GM12878 (cell line): ENCODE measurements at regions not wholly inside any gene's neighbourhood (a gene's known extent, or its start where the extent isn't known, plus 50 kb on each side); places are given as distances from the start of the nearest gene placed in this dataset.

Experiments used
- ATAC-seq: fragments of 200-7000 bp; cut with Tn5 transposase; 3 replicates; pipeline ENCODE4 v1.9.1; 2020; ENCODE audit warnings: mild to moderate bottlenecking, moderate library complexity
- BruUV-seq: library from RNA; stranded (reverse); fragments of 400-500 nt; replicated peaks from 2 replicates; lab custom pipeline; 2021; lab: Mats Ljungman, UMichigan
- CTCF ChIA-PET: fragments of 300-600 bp; sonication (Branson Sonifier 250); formaldehyde crosslinking; extraction: SDS; loops from one replicate; lab custom pipeline; 2021; ENCODE audit warnings: inconsistent platforms; lab: Yijun Ruan, JAX
- POLR2A ChIA-PET: fragments of 350-600 bp; formaldehyde crosslinking; extraction: SDS; loops from one replicate; lab custom pipeline; 2021; ENCODE audit warnings: inconsistent platforms; lab: Charles Lee
- RAD21 ChIA-PET: fragments of 300-600 bp; sonication (Branson Sonifier 250); formaldehyde crosslinking; loops from one replicate; lab custom pipeline; 2023; ENCODE audit warnings: antibody characterized with exemption; ENCODE audit not compliant: unreplicated experiment; lab: Charles Lee
- SMC1A ChIA-PET: fragments of 300-600 bp; sonication (Branson Sonifier 250); formaldehyde crosslinking; loops from one replicate; lab custom pipeline; 2023; ENCODE audit not compliant: unreplicated experiment, uncharacterized antibody; lab: Charles Lee
- DNase-seq: peaks from one replicate; pipeline ENCODE4 v3.0.0-alpha.2; 2011; ENCODE audit warnings: low read depth, low spot score
- FAIRE-seq: peaks from 3 replicates; lab custom pipeline; 2011; peaks lifted over from hg19 to GRCh38; lab: Jason Lieb, UNC
- H2AFZ ChIP-seq: 2 replicates; pipeline ENCODE4 v1.6.0; 2011; ENCODE audit warnings: low read depth, low read length, control low read depth; ENCODE audit not compliant: control insufficient read depth
- H3K27ac ChIP-seq: 2 replicates; pipeline ENCODE4 v1.5.1; 2011; ENCODE audit warnings: control low read depth; ENCODE audit not compliant: control insufficient read depth, insufficient read depth
- H3K27me3 ChIP-seq, 2 experiments: replicated peaks in 1 of 2; 2 replicates each; pipeline versions ENCODE4 v1.6.0 to v1.6.1; 2011; ENCODE audit warnings: low read length in 1 of 2; ENCODE audit not compliant: control insufficient read depth in 2 of 2, insufficient read depth in 2 of 2
- H3K36me3 ChIP-seq, 2 experiments: 2 replicates each; pipeline ENCODE4 v1.5.1; 2011; ENCODE audit warnings: low read length in 1 of 2; ENCODE audit not compliant: control insufficient read depth in 2 of 2, insufficient read depth in 2 of 2
- H3K4me1 ChIP-seq: 2 replicates; pipeline ENCODE4 v1.6.1; 2011; ENCODE audit warnings: mild to moderate bottlenecking, low read length, moderate library complexity, mixed read lengths; ENCODE audit not compliant: control insufficient read depth, insufficient read depth
- H3K4me2 ChIP-seq: 2 replicates; pipeline ENCODE4 v1.6.0; 2011; ENCODE audit warnings: control low read depth; ENCODE audit not compliant: control insufficient read depth, insufficient read depth
- H3K4me3 ChIP-seq: fragments of 200-600 bp; sonication (generic); 2 replicates; pipeline ENCODE4 v1.5.1; 2016
- H3K79me2 ChIP-seq: 2 replicates; pipeline ENCODE4 v1.6.0; 2011; ENCODE audit warnings: low read length; ENCODE audit not compliant: control insufficient read depth, insufficient read depth
- H3K9ac ChIP-seq: 2 replicates; pipeline ENCODE4 v1.8.0; 2011; ENCODE audit warnings: low read length, control low read depth, mixed read lengths; ENCODE audit not compliant: control insufficient read depth, insufficient read depth
- H3K9me3 ChIP-seq: replicated peaks from 3 replicates; pipeline ENCODE4 v1.5.1; 2011; ENCODE audit warnings: mild to moderate bottlenecking, low read length; ENCODE audit not compliant: control insufficient read depth, insufficient read depth
- H4K20me1 ChIP-seq: 2 replicates; pipeline ENCODE4 v1.6.0; 2011; ENCODE audit not compliant: control insufficient read depth, insufficient read depth
- CBX5 ChIP-seq: sonication (generic); IDR thresholded peaks from 2 replicates; pipeline ENCODE4 v1.6.1; 2016; ENCODE audit warnings: low read depth, moderate library complexity, mild to moderate bottlenecking, inconsistent platforms
- CREM ChIP-seq: IDR thresholded peaks from 2 replicates; pipeline ENCODE4 v1.6.1; 2014; ENCODE audit warnings: antibody characterized with exemption, low read depth
- ESRRA ChIP-seq: IDR thresholded peaks from 2 replicates; pipeline ENCODE4 v1.6.1; 2012; ENCODE audit warnings: mild to moderate bottlenecking, low read length, improper control_type of control experiment
- EZH2 ChIP-seq: IDR thresholded peaks from 2 replicates; pipeline ENCODE4 v1.6.1; 2012; ENCODE audit warnings: low read depth, mild to moderate bottlenecking, control low read depth, inconsistent platforms, low read length, borderline replicate concordance; ENCODE audit not compliant: control insufficient read depth
- JUND ChIP-seq: IDR thresholded peaks from 2 replicates; pipeline ENCODE4 v1.6.1; 2012; ENCODE audit warnings: low read depth, mild to moderate bottlenecking, low read length, improper control_type of control experiment, moderate library complexity
- KDM1A ChIP-seq: fragments of 200-600 bp; sonication (generic); IDR thresholded peaks from 2 replicates; pipeline ENCODE4 v1.6.1; 2016; ENCODE audit warnings: borderline replicate concordance
- LARP7 ChIP-seq: fragments of 450-650 bp; IDR thresholded peaks from 2 replicates; pipeline ENCODE4 v1.6.1; 2017; ENCODE audit warnings: mild to moderate bottlenecking
- MXI1 ChIP-seq: fragments of 150-350 bp; IDR thresholded peaks from 2 replicates; pipeline ENCODE4 v1.6.1; 2011; ENCODE audit warnings: low read depth, mild to moderate bottlenecking, inconsistent platforms, low read length, improper control_type of control experiment
- RAD51 ChIP-seq: fragments of 450-650 bp; IDR thresholded peaks from 2 replicates; pipeline ENCODE4 v1.6.1; 2016; ENCODE audit warnings: moderate library complexity, mild to moderate bottlenecking, inconsistent platforms
- WGBS: methylation state at CpG from one replicate; pipeline ENCODE4 v1.1.6; 2016; ENCODE audit warnings: low lambda C conversion rate; ENCODE audit not compliant: insufficient replicate concordance, insufficient coverage; ENCODE audit errors: missing lambda C conversion rate; 5-methylcytosine and 5-hydroxymethylcytosine counted together
- in situ Hi-C: fragments of 300-500 bp; cut with MboI; formaldehyde crosslinking; loops from 9 replicates; pipeline ENCODE4 v1.14.3; 2018; ENCODE audit warnings: mixed read lengths
- intact Hi-C: fragments of 100-400 bp; cut with micrococcal nuclease; formaldehyde crosslinking; loops from one replicate; pipeline ENCODE4 v1.14.2; 2022; ENCODE audit not compliant: unreplicated experiment
- TF ChIP-seq, protein P1 (sequence below), 3 experiments: IDR thresholded peaks in 2 of 3; conservative IDR thresholded peaks in 1 of 3; 2 replicates each; pipeline ENCODE4 v1.5.1; 2011; ENCODE audit warnings: low read depth in 3 of 3, low read length in 3 of 3, mild to moderate bottlenecking in 3 of 3, control low read depth in 2 of 3, moderate library complexity in 2 of 3, inconsistent platforms in 1 of 3, mixed read lengths in 1 of 3; ENCODE audit not compliant: control insufficient read depth in 2 of 3, insufficient read depth in 1 of 3; ENCODE audit errors: extremely low read depth in 1 of 3
- TF ChIP-seq, protein P2 (sequence below): fragments of 450-650 bp; formaldehyde crosslinking; IDR thresholded peaks from 2 replicates; pipeline ENCODE4 v1.5.0; 2022; ENCODE audit warnings: mild to moderate bottlenecking, missing genetic modification characterization
- TF ChIP-seq, protein P3 (sequence below): IDR thresholded peaks from 2 replicates; pipeline ENCODE4 v1.6.1; 2011; ENCODE audit warnings: low read depth, mild to moderate bottlenecking, low read length, moderate library complexity, borderline replicate concordance; ENCODE audit errors: extremely low read depth
- TF ChIP-seq, protein P4 (sequence below): fragments of 450-650 bp; IDR thresholded peaks from 2 replicates; pipeline ENCODE4 v1.6.1; 2017; ENCODE audit warnings: antibody characterized with exemption, mild to moderate bottlenecking, moderate library complexity

DNA sequence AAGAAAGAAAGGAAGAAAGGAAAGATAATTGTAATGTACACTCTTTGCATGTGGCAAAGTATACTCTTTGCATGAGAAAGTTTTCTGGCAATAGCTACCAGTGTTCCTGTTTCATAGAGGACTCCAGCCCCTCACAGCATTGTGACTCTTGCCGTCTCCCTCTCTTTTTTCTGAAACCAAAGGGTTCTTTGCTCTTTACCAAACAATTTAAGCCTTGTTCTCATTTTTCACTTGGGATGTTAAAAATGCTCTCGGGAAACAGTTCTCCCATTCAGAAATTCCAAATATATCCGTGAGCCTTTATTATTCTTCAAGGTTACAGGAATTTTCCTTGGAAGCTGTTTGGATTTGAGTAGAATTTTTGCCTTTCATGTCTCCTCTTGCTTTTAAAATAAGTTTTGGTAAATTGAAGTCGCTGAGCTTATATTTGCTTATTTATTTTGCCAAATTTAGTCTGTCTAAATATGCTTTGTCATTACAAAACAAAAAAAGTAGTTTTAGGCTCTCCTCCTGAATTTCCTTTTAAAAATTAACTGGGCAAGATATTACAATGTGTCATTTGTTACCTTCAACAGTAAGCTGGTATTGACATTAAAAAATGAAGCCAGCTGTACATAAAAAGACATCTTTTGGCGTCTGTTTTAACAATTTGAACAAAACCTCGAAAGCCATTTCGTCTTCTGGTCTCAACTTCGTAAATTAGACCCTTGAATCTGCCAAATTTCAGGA lies 103.8 kb upstream of the ARMC2 start (continued):
- TF ChIP-seq, protein P1, sequence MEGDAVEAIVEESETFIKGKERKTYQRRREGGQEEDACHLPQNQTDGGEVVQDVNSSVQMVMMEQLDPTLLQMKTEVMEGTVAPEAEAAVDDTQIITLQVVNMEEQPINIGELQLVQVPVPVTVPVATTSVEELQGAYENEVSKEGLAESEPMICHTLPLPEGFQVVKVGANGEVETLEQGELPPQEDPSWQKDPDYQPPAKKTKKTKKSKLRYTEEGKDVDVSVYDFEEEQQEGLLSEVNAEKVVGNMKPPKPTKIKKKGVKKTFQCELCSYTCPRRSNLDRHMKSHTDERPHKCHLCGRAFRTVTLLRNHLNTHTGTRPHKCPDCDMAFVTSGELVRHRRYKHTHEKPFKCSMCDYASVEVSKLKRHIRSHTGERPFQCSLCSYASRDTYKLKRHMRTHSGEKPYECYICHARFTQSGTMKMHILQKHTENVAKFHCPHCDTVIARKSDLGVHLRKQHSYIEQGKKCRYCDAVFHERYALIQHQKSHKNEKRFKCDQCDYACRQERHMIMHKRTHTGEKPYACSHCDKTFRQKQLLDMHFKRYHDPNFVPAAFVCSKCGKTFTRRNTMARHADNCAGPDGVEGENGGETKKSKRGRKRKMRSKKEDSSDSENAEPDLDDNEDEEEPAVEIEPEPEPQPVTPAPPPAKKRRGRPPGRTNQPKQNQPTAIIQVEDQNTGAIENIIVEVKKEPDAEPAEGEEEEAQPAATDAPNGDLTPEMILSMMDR (IDR thresholded peaks at IDR 0.05 in 2 of 3, conservative IDR thresholded peaks at IDR 0.05 in 1 of 3; ENCODE audit: control insufficient read depth in 2 of 3, extremely low read depth in 1 of 3, insufficient read depth in 1 of 3, low read depth in 3 of 3, low read length in 3 of 3) = no peak
- TF ChIP-seq, all 136 proteins: peak for 0

DNA sequence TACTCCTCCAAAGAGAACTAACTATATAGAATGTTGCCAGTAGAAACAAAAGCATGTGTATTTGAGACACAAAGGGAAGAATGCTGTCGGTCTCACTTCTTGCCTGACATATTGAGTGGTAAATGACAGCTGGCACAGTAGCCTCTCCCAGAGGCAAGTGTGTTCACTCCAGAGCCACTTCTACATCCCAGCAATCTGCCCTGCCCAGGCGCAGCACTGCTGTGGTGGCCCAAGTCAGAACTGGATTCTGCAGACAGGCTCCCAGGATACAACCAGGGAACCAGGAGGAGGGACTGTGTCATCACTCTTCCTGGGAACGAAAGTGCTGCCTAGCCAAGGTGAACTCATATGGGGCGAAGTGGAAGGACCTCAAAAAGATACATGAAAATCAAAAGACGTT lies 103.2 kb upstream of the ARMC2 start:
- no peaks in the 10 kb centered on the region for H3K79me2 ChIP-seq
- H2AFZ ChIP-seq = no peak overlapping the region
- H3K36me3 ChIP-seq = no peaks in the 10 kb centered on the region
- ATAC-seq (no peak), DNase-seq (no peak), FAIRE-seq (no peak)
- H3K27ac ChIP-seq = no peak overlapping the region
- RAD21 ChIA-PET = no interaction called here
- SMC1A ChIA-PET = interaction anchor here (0.6 to 1.2 kb wide), 2 partner anchors 123 to 203 kb away, joined by 3 read pairs; no protein-coding TSS in a partner anchor
- no peaks in the 10 kb centered on the region for H4K20me1 ChIP-seq
- peaks cover 4 to 13% of the 10 kb centered on the region in 2 experiments for H3K27me3 ChIP-seq
- POLR2A ChIA-PET = interaction anchor here (0.6 kb wide), 1 partner anchor 147 kb away, joined by 3 read pairs; no protein-coding TSS in a partner anchor
- H3K4me3 ChIP-seq = no peak overlapping the region
- CTCF ChIA-PET = interaction anchor here (1.1 kb wide), 1 partner anchor 179 kb away, joined by 4 read pairs; no protein-coding TSS in a partner anchor
- in situ Hi-C loops = no loop called here
- H3K9ac ChIP-seq = no peak overlapping the region
- BruUV-seq = no TSS peak
- H3K4me2 ChIP-seq = no peak overlapping the region
- no peaks in the 10 kb centered on the region for H3K4me1 ChIP-seq
- intact Hi-C loops = no loop called here
- WGBS = 33% methylated on average over 5 of the region's 5 CpGs
- H3K9me3 ChIP-seq = no peaks in the 10 kb centered on the region
- TF ChIP-seq LARP7 (no peak), EZH2 (no peak), MXI1 (no peak), ESRRA (no peak), JUND (no peak), CREM (no peak), KDM1A (no peak), CBX5 (no peak), RAD51 (no peak)
- TF ChIP-seq, protein P2, sequence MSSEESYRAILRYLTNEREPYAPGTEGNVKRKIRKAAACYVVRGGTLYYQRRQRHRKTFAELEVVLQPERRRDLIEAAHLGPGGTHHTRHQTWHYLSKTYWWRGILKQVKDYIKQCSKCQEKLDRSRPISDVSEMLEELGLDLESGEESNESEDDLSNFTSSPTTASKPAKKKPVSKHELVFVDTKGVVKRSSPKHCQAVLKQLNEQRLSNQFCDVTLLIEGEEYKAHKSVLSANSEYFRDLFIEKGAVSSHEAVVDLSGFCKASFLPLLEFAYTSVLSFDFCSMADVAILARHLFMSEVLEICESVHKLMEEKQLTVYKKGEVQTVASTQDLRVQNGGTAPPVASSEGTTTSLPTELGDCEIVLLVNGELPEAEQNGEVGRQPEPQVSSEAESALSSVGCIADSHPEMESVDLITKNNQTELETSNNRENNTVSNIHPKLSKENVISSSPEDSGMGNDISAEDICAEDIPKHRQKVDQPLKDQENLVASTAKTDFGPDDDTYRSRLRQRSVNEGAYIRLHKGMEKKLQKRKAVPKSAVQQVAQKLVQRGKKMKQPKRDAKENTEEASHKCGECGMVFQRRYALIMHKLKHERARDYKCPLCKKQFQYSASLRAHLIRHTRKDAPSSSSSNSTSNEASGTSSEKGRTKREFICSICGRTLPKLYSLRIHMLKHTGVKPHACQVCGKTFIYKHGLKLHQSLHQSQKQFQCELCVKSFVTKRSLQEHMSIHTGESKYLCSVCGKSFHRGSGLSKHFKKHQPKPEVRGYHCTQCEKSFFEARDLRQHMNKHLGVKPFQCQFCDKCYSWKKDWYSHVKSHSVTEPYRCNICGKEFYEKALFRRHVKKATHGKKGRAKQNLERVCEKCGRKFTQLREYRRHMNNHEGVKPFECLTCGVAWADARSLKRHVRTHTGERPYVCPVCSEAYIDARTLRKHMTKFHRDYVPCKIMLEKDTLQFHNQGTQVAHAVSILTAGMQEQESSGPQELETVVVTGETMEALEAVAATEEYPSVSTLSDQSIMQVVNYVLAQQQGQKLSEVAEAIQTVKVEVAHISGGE = no peak
- TF ChIP-seq, protein P3, sequence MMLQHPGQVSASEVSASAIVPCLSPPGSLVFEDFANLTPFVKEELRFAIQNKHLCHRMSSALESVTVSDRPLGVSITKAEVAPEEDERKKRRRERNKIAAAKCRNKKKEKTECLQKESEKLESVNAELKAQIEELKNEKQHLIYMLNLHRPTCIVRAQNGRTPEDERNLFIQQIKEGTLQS = no peak
- TF ChIP-seq, protein P4, sequence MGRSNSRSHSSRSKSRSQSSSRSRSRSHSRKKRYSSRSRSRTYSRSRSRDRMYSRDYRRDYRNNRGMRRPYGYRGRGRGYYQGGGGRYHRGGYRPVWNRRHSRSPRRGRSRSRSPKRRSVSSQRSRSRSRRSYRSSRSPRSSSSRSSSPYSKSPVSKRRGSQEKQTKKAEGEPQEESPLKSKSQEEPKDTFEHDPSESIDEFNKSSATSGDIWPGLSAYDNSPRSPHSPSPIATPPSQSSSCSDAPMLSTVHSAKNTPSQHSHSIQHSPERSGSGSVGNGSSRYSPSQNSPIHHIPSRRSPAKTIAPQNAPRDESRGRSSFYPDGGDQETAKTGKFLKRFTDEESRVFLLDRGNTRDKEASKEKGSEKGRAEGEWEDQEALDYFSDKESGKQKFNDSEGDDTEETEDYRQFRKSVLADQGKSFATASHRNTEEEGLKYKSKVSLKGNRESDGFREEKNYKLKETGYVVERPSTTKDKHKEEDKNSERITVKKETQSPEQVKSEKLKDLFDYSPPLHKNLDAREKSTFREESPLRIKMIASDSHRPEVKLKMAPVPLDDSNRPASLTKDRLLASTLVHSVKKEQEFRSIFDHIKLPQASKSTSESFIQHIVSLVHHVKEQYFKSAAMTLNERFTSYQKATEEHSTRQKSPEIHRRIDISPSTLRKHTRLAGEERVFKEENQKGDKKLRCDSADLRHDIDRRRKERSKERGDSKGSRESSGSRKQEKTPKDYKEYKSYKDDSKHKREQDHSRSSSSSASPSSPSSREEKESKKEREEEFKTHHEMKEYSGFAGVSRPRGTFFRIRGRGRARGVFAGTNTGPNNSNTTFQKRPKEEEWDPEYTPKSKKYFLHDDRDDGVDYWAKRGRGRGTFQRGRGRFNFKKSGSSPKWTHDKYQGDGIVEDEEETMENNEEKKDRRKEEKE = no peak
